DOHH2 (cell line): ENCODE measurements at regions not wholly inside any gene's neighbourhood (a gene's known extent, or its start where the extent isn't known, plus 50 kb on each side); places are given as distances from the start of the nearest gene placed in this dataset.

Source experiments
- CTCF ChIP-seq: fragments of 200-600 bp; sonication (generic); IDR thresholded peaks from one replicate; pipeline ENCODE4 v1.5.1; 2014; ENCODE audit warnings: antibody characterized with exemption, mild to moderate bottlenecking, low read depth, low read length; ENCODE audit not compliant: poor library complexity, severe bottlenecking
- EZH2phosphoT487 ChIP-seq: fragments of 200-600 bp; sonication (generic); IDR thresholded peaks from 2 replicates; pipeline ENCODE4 v1.6.1; 2017; ENCODE audit warnings: borderline replicate concordance, mild to moderate bottlenecking, antibody characterized with exemption, low read length, moderate library complexity, mixed read lengths

- no peak for TF ChIP-seq EZH2phosphoT487
- TF ChIP-seq CTCF, result no peak
Measured at GRCh38 chr13:22176968-22177520, 506.2 kb downstream of the FGF9 start.
